Pulmonary artery endothelial cell (primary cell): ENCODE measurements at regions not wholly inside any gene's neighbourhood (a gene's known extent, or its start where the extent isn't known, plus 50 kb on each side); places are given as distances from the start of the nearest gene placed in this dataset.
"Not testable (repeated sequence)": the region's sequence is repeated elsewhere in the genome, so short reads cannot be mapped to it uniquely, and the experiment has no call there.

Experiments used
- DNase-seq: peaks from one replicate; pipeline ENCODE4 v3.0.0-alpha.2; 2011; ENCODE audit warnings: low read depth, low spot score

GRCh38 chr3:181974198-181974597, 262.5 kb downstream of the SOX2 start:
- DNase-seq: no peak

- DNase-seq: no peak
Observed at GRCh38 chr3:181976526-181976925, 264.8 kb downstream of the SOX2 start.

DNA sequence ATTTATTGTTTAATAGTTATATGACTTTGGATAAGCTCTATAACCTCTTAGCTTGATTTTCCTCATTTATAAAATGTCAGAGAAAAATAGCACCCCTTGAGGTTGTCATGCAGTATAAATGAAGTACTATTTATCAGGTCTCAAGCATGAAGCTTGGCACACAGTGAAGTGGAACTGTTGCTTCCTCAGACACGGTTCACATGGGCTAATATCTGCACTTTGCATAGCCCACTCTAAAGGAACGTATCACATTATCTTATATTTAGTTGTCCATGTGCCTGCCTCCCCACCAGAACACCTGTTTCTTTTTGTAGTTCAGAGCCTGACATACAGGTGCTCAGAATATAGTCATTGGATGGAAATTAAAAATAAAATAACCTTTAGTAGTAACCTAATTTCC, 273.7 kb downstream of the SOX2 start:
- DNase-seq: no peak

- no peak for DNase-seq
Observed at GRCh38 chr3:181987736-181988135, 276.0 kb downstream of the SOX2 start.

GRCh38 chr3:181998828-181999227, 287.1 kb downstream of the SOX2 start:
- no peak for DNase-seq

DNA sequence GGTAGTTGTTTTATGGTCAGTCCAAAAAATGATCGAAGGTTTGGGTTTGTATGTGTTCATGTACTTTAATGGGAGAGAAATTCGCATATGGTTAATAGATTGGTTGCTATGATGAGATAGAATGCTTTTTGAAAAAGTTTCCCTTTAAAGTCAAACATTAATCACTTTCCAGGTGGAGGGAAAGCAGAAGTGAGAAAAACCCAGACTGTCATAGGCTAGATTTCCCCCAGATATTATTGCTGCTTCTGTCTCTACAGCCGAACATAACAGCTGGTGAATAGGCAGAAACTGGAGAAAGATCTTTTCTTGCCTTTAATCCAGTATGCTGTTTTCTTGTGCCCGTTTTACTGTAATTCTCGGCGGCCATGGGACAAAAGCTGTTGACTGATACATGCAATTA, 287.6 kb downstream of the SOX2 start:
- no peak for DNase-seq

- DNase-seq: no peak
Observed at GRCh38 chr3:182000447-182000846, 288.7 kb downstream of the SOX2 start.

- no peak for DNase-seq
Observed at GRCh38 chr3:182005219-182005618, 293.5 kb downstream of the SOX2 start.

GRCh38 chr3:182005701-182006100, 294.0 kb downstream of the SOX2 start:
- DNase-seq: no peak

DNA sequence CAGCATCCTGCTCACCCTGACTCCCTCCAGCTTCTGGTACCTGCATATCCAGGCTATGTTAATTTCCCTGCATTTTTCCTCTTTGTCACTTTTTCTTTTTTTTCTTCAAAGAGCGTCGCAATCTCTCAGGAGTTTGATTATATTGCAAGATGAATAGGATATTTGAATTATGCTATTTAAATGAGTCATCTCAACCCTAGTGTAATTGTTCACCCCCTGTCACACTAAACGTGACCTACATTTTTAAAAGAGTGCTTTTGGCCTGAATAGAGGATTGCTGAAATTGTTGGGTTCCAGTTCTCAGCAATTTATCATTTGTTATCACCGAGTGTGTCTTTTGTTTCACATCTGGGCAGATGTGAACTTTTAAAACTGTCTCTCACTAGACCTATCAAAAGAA, 294.7 kb downstream of the SOX2 start:
- DNase-seq: no peak

- no peak for DNase-seq
Observed at GRCh38 chr3:182007441-182007840, 295.7 kb downstream of the SOX2 start.

DNA sequence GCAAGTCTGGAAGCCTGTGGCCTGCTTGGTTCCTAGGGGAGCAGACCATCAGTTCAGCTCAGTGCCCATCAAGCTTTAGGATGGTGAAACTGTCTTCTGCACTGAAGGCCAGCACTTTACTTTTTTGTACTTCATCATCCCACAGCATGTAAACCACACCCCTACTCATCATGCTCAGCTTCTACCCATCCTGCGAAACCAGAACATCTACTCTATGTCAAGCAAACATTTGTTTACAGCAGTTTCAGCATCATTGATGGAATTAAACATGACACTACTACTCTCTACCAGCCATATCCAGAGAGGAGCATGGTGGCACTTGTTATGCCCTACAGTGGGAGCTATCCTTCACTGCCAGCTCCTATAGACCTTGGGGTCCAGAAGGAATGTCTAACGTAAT, 306.6 kb downstream of the SOX2 start:
- DNase-seq: no peak

- no peak for DNase-seq
Observed at GRCh38 chr3:182019926-182020325, 308.2 kb downstream of the SOX2 start.

- no peak for DNase-seq
Observed at GRCh38 chr3:182023843-182024242, 312.1 kb downstream of the SOX2 start.

- no peak for DNase-seq
Observed at GRCh38 chr3:182027366-182027765, 315.6 kb downstream of the SOX2 start.

DNA sequence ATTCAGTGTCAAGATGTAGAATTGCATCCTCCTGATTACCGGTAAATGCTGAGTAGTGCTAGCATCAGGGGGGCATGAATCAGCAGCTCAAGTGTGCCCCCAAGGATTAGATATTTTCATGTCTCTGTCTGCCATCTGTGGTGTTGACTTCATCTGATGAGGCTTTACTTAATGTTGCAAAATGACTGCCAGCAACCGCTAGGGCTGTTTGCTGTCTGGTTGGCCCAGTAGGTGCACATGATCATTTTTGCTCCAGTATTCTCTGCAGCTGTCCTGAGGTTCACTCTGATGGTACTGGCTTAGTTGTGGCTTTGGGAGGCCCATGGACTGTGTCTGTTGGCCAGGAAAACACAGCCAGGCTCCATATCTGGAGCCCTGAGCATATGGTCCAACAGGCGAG, 316.4 kb downstream of the SOX2 start:
- DNase-seq: no peak

DNA sequence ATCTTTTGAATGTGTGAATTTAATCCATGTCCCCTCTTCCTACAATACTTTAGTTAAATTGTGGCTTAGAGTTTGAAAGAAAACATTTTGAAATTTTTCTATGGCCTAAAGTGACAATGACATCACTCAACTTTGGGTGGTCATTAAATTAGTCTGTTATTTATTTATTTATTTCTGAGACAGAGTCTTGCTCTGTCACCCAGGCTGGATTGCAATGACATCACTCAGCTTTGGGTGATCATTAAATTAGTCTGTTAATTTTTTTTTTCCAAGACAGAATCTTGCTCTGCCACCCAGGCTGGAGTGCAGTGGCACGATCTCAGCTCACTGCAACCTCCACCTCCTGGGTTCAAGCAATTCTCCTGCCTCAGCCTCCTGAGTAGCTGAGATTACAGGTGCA, 322.5 kb downstream of the SOX2 start:
- not testable (repeated sequence) for DNase-seq

- DNase-seq: no peak
Observed at GRCh38 chr3:182035324-182035723, 323.6 kb downstream of the SOX2 start.

- DNase-seq: no peak
Observed at GRCh38 chr3:182036382-182036781, 324.7 kb downstream of the SOX2 start.

DNA sequence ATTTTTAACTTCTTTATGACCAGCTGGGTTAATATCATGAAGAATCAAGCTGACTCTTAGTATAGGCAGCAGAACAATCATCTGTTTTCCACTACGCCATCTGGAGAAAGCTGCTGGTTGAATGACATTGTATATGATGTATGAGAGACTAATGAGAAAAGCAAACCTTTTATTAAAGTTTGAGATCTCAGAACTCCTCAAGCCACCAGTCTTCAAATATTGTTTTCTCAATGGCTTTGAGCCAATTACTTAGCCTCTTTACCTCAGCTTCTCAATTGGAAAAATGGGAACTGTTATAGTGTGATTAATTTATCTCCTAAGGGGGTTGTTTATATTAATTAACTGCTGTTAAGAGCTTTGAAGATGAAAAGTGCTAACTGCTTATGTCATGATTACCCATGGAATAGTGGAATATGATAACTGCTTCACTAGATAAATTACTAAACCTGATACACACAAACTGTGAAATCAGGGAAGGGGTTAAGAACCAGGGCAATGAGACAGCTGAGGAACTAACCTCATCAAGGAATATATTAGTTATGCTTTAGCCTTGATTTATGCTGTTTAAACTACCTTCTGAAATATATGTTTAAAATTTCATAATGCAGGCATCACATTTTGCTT, 330.1 kb downstream of the SOX2 start:
- no peak for DNase-seq

DNA sequence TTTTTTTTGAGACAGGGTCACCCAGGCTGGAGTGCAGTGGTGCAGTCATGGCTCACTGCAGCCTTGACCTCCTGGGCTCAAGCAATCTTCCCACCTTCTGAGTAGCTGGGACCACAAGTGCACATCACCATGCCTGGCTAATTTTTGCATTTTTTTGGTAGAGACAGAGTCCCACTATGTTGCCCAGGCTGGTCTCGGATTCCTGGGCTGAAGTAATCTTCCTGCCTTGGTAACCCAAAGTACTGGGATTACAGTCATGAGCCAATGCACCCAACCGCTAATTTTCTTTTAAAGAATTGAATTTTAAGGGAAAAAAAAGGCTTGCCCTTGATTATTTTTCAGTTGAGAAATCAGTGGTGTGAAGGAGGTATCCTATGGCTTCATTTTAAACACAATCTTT, 334.0 kb downstream of the SOX2 start:
- no peak for DNase-seq

DNA sequence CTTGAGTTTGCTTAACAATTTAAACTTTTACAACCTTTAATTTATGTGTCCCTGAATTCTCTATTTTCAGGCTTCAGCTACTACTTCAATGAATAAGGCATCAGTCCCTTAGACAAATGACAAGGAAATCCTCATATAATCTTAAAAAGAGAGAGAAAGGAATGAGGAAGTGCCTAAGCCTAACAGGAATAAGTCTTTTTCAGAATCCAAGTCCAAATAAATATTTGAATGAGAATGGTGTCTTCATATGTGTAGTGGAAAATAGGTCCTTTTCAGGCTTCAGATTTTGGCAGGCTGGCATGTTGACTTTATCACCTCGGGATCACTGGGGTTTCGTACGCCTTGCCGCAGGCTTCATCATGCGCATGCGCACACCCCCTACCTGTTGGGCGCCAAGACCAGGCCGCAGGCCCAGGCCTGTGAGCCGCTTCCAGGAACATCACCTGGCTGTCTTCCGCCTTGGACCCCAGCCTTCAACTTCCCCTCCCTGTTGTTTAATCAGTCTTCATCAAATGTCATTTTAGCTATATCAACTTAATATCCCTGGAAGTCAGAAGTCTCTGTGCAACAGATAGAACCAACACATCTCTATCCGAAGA, 334.5 kb downstream of the SOX2 start:
- no peak for DNase-seq

DNA sequence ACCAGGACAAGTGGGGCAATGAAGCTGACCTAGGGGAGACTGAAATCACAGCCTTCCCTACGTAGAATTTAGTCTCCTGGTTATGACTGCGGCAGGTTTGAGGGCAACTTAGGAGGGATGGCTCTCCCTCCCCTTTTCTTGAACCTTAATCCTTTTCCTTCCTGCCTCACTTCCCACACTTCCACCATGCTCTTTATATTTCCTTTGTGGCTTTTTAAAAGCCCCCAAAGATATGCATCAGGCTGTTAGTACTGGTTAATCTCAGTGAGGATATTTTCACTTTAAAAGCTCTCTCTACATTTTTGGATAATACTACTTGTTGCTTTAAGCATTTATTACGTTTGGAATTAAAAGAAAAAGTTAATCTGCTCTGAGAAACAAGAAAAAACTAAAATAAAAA, 339.2 kb downstream of the SOX2 start:
- DNase-seq: no peak

DNA sequence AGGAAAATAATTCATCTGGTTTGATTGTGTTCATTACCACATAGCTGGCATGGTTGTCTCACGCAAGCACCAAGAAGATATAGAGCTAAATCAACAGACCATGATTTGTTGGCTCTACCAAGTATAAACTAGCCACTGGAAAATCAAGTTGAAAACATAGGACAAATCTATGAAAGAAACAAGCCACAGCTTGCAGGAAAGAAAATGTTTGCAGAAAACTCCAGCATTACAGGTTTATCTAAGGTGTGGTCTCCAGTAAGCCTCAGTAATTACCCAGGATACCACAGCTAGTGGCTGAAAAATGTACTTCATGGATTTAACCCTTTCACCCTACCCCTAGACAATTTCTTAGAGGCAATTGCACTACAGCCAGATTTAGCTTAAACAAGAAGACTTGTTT, 340.6 kb downstream of the SOX2 start:
- DNase-seq: no peak
